ENCODE measurements at regions not wholly inside any gene's neighbourhood (a gene's known extent, or its start where the extent isn't known, plus 50 kb on each side); places are given as distances from the start of the nearest gene placed in this dataset.

GRCh38 chr11:45494738-45495137, 170.7 kb downstream of the CHST1 start:
- TF ChIP-seq TAF1 (IDR thresholded peaks at IDR 0.05; ENCODE audit: borderline replicate concordance, insufficient read depth, low read length) (no peak), POLR2AphosphoS5 (IDR thresholded peaks at IDR 0.05; ENCODE audit: low read depth, low read length) (no peak), SIN3A (IDR thresholded peaks at IDR 0.05; ENCODE audit: borderline replicate concordance, insufficient read depth, low read length) (no peak), REST (IDR thresholded peaks at IDR 0.05; ENCODE audit: insufficient read depth in 1 of 2, low read depth in 2 of 2, low read length in 2 of 2) (no peak), FOXP2 (optimal IDR thresholded peaks at IDR 0.05; ENCODE audit: borderline replicate concordance, extremely low read depth, extremely low read length, insufficient read depth) (no peak)
